Left lung (tissue), 4 donors: ENCODE measurements at regions not wholly inside any gene's neighbourhood (a gene's known extent, or its start where the extent isn't known, plus 50 kb on each side); places are given as distances from the start of the nearest gene placed in this dataset.

Source experiments
- ATAC-seq: fragments of 200-7000 bp; cut with Tn5 transposase; one replicate; pipeline ENCODE4 v1.9.1; 2020; ENCODE audit warnings: moderate library complexity
- DNase-seq, 4 donors: peaks; one replicate each; pipeline ENCODE4 v3.0.0-alpha.2; 2013 to 2020
- H3K27ac ChIP-seq, 2 donors: fragments of 200-600 bp; sonication (generic) in 1 of 2; one replicate each; pipeline versions ENCODE4 v1.5.0 to v1.8.0; 2020 to 2021
- H3K27me3 ChIP-seq, 2 donors: fragments of 200-600 bp; sonication (generic) in 1 of 2; one replicate each; pipeline versions ENCODE4 v1.5.0 to v1.8.0; 2020 to 2021
- H3K36me3 ChIP-seq, 2 donors: fragments of 200-600 bp; sonication (generic) in 1 of 2; one replicate each; pipeline versions ENCODE4 v1.5.0 to v1.8.0; 2020 to 2021
- H3K4me1 ChIP-seq, 2 donors: fragments of 200-600 bp; one replicate each; pipeline ENCODE4 v1.8.0; 2021
- H3K4me3 ChIP-seq, 2 donors: fragments of 200-600 bp; sonication (generic) in 1 of 2; one replicate each; pipeline versions ENCODE4 v1.5.0 to v1.8.0; 2020 to 2021; ENCODE audit warnings: mild to moderate bottlenecking in 1 of 2
- H3K9me3 ChIP-seq, 2 donors: fragments of 200-600 bp; sonication (generic) in 1 of 2; one replicate each; pipeline versions ENCODE4 v1.5.0 to v1.8.0; 2020 to 2021
- intact Hi-C, 2 donors: fragments of 100-400 bp; cut with DNase I; formaldehyde crosslinking; loops; one replicate each; pipeline versions ENCODE4 v1.11.2 to v1.14.2; 2022
- TF ChIP-seq, protein P1 (sequence below), 2 donors: fragments of 200-600 bp; sonication (generic) in 1 of 2; IDR thresholded peaks; one replicate each; pipeline versions ENCODE4 v1.5.0 to v1.8.0; 2021; ENCODE audit warnings: antibody characterized with exemption in 2 of 2
- donor health status: DM: no; HTN: yes; CAD: no.
- donor health status: DM: no; HTN: no; CAD: no.

DNA sequence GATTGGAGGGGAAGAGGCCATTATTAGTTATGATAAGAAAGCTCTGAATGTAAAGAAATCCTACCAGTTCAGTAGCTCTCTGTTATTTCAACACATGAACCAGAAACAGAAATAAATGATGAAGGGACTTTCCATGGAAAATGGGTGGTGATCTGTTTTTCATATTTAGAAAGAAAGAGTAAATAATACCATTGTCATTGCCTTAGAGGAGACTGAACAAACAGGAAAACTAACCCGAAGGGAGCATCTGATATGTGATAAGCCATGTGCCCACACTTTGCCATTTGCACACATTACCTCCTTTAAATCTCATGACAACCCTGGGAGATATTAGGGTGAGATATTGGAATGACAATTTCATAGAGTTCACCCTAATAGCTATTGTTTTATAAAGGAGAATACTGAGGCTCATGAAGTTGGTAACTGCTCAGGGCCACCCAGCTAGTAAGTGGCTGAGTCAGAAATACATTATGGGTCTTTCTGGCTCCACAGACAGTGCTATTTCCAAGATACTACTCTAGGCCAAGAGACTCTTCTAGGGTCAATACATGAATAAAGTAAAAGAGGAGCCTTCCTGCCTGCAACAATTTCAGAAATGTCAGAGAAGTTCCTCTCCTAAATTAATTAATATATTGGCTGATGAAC is 111.0 kb upstream of the SLIT3 start:
- H3K4me1 ChIP-seq = no peaks in the 10 kb centered on the region
- intact Hi-C loops = no loop called here
- ATAC-seq = no peak

DNA sequence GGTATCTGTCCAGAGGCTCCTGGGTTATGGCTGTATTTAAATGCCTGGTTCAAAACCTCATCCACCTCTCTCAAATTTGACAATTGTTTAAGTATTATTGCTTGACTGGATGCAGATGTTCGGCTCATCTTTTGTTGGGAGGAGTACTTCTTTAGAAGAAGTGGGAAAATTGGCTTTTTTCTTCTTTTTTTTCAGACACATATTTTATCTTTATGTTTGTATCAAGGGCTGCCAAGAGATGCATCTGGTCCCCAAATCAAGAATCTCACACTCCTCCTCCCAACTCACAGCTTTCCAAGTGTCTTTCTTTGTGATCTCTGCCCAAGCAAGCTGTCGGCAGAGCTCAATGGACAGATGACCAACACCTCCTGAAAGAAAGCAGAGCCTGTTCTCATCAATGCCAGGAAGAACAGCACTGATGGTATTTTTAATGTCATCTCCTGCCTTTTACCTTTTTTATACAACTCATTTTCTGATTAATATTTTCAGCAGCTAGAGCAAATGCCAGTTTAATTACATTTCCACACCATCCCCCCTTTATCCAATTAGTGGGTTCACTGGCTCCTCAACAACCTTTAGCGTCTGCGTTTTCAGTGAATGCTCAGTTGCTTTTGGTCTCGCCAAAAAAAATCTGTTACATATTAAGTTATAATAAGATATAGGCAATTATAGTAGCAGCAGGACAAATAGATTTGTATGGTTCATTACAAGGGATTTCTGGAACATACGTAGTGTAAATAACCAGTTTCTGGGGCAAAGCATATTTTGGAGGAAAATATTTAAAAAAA is 110.3 kb upstream of the SLIT3 start:
- ATAC-seq = no peak
- H3K9me3 ChIP-seq = no peaks in the 10 kb centered on the region

More for the DNA sequence above, 111.0 kb upstream of the SLIT3 start:
- H3K36me3 ChIP-seq = no peaks in the 10 kb centered on the region
- no peak for DNase-seq
- H3K27ac ChIP-seq = no peak overlapping the region
- H3K27me3 ChIP-seq = no peaks in the 10 kb centered on the region
- TF ChIP-seq, protein P1, sequence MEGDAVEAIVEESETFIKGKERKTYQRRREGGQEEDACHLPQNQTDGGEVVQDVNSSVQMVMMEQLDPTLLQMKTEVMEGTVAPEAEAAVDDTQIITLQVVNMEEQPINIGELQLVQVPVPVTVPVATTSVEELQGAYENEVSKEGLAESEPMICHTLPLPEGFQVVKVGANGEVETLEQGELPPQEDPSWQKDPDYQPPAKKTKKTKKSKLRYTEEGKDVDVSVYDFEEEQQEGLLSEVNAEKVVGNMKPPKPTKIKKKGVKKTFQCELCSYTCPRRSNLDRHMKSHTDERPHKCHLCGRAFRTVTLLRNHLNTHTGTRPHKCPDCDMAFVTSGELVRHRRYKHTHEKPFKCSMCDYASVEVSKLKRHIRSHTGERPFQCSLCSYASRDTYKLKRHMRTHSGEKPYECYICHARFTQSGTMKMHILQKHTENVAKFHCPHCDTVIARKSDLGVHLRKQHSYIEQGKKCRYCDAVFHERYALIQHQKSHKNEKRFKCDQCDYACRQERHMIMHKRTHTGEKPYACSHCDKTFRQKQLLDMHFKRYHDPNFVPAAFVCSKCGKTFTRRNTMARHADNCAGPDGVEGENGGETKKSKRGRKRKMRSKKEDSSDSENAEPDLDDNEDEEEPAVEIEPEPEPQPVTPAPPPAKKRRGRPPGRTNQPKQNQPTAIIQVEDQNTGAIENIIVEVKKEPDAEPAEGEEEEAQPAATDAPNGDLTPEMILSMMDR (IDR thresholded peaks at IDR 0.05) = no peak
- H3K9me3 ChIP-seq = no peaks in the 10 kb centered on the region
- H3K4me3 ChIP-seq = no peak overlapping the region

DNA sequence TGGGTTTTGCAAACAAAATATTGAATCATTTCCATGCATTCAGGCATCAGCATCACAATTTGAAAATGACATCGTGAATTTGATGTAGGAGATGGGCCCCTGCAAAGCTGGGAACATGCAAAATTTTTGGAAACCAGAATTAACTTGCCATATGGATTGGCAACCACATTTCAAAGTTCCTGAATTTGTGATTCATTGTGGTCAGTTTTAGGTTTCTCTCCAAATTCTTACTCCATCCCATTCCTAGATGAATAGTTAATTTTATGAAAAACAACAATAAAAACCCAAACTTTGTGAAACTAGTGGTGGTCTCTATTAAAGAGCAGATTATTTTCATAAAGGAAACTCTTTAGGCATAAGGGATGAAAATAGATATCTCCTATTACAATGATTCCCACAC is 107.8 kb upstream of the SLIT3 start:
- no peak overlapping the region for H3K27ac ChIP-seq
- TF ChIP-seq, protein P1 (IDR thresholded peaks at IDR 0.05) = no peak
- no peak overlapping the region for H3K4me3 ChIP-seq
- no peaks in the 10 kb centered on the region for H3K9me3 ChIP-seq
- intact Hi-C loops = no loop called here
- ATAC-seq (no peak), DNase-seq (no peak)
- no peaks in the 10 kb centered on the region for H3K27me3 ChIP-seq
- no peaks in the 10 kb centered on the region for H3K36me3 ChIP-seq
- no peaks in the 10 kb centered on the region for H3K4me1 ChIP-seq

More for the DNA sequence above, 110.3 kb upstream of the SLIT3 start:
- no peaks in the 10 kb centered on the region for H3K27me3 ChIP-seq
- no peak for DNase-seq
- no peaks in the 10 kb centered on the region for H3K4me1 ChIP-seq
- H3K27ac ChIP-seq = no peak overlapping the region
- TF ChIP-seq, protein P1 (IDR thresholded peaks at IDR 0.05) = no peak
- H3K4me3 ChIP-seq = no peak overlapping the region
- no peaks in the 10 kb centered on the region for H3K36me3 ChIP-seq
- intact Hi-C loops = no loop called here

DNA sequence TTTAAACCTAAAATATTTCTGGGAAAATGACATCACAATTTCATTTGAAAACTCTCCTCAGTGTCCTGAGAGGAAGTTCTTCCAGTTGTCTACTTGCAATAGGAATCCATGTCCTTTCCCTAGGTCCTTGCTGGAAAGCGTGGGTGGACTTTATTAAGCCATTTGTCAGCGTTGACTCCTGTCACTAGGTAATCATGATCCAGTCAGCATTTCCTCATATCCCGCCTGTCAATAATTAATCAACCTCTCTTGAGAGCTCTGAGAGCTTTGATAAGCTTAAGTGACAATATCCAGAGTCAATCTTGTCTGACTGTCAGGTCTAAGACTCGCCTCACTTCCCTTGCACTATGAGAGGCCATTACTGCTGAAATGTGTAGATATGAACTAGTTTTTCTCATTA is 107.2 kb upstream of the SLIT3 start:
- no peaks in the 10 kb centered on the region for H3K4me1 ChIP-seq
- H3K27ac ChIP-seq = no peak overlapping the region
- DNase-seq = no peak
- no peaks in the 10 kb centered on the region for H3K9me3 ChIP-seq
- TF ChIP-seq, protein P1 (IDR thresholded peaks at IDR 0.05) = no peak
- ATAC-seq = no peak
- H3K36me3 ChIP-seq = no peaks in the 10 kb centered on the region
- intact Hi-C loops = no loop called here
- H3K4me3 ChIP-seq = no peak overlapping the region
- no peaks in the 10 kb centered on the region for H3K27me3 ChIP-seq

DNA sequence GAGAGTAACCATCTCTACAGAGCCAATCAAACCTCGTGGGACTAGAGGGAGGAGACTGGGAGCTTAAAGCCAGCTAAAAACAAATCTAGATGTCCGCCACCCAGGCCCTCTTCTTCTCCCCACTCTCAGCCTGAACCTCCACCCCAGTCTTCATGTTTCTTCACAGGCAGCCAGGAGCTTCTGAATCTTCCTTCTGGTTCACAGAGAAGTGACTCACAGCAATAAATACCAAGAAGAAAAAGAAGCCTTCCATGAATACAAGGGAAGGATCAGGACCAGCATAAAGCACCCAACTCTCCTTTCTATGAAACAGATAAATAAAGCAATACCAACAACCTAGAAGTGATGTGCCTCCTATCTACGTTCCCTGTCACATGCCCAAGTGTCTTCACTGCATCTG is 103.3 kb upstream of the SLIT3 start:
- Histone ChIP-seq H3K9me3 (no peaks in the 10 kb centered on the region), H3K4me3 (no peak overlapping the region), H3K4me1 (no peaks in the 10 kb centered on the region), H3K36me3 (no peaks in the 10 kb centered on the region), H3K27me3 (peaks cover 0 to 2% of the 10 kb centered on the region in 2 donors), H3K27ac (no peak overlapping the region)
- DNase-seq (no peak), ATAC-seq (no peak)
- intact Hi-C loops = no loop called here
- TF ChIP-seq, protein P1 (IDR thresholded peaks at IDR 0.05) = no peak
